B cell (primary cell): ENCODE measurements at regions not wholly inside any gene's neighbourhood (a gene's known extent, or its start where the extent isn't known, plus 50 kb on each side); places are given as distances from the start of the nearest gene placed in this dataset.

Source experiments
- ATAC-seq: fragments of 200-7000 bp; cut with Tn5 transposase; one replicate; pipeline ENCODE4 v1.10.0; 2021; ENCODE audit warnings: low read depth, mild to moderate bottlenecking, moderate number of reproducible peaks, moderate library complexity
- CTCF ChIA-PET: fragments of 350-600 bp; sonication (Branson Sonifier 250); formaldehyde crosslinking; loops from one replicate; lab custom pipeline; 2021; ENCODE audit warnings: antibody characterized with exemption, inconsistent platforms; lab: Charles Lee
- POLR2A ChIA-PET: fragments of 350-600 bp; sonication (Branson Sonifier 250); formaldehyde crosslinking; loops from one replicate; lab custom pipeline; 2021; ENCODE audit warnings: antibody characterized with exemption; lab: Charles Lee
- DNase-seq: peaks from one replicate; pipeline ENCODE4 v3.0.0; 2013
- H2AFZ ChIP-seq: 2 replicates; pipeline ENCODE4 v1.6.1; 2012; ENCODE audit warnings: mild to moderate bottlenecking, low read depth, low read length; ENCODE audit not compliant: insufficient read depth, poor library complexity, severe bottlenecking
- H3K27ac ChIP-seq, 2 donors: 1 replicate in 1 of 2; 2 replicates in 1 of 2; pipeline ENCODE4 v1.5.1; 2012 to 2013; ENCODE audit warnings: low read length in 2 of 2, mild to moderate bottlenecking in 2 of 2, moderate library complexity in 1 of 2
- H3K27me3 ChIP-seq, 4 experiments: fragments of 200-600 bp in 1 of 4; sonication (generic) in 1 of 4; replicated peaks in 1 of 4; 1 replicate in 2 of 4; 2 replicates in 2 of 4; pipeline versions ENCODE4 v1.6.1 to v1.7.0; 2013 to 2016; ENCODE audit warnings: low read length in 3 of 4, mild to moderate bottlenecking in 2 of 4, mixed read lengths in 1 of 4, moderate library complexity in 1 of 4; ENCODE audit not compliant: insufficient read depth in 4 of 4, control insufficient read depth in 3 of 4; ENCODE audit errors: control extremely low read depth in 1 of 4
- H3K36me3 ChIP-seq, 2 experiments: replicated peaks in 1 of 2; 1 replicate in 1 of 2; 2 replicates in 1 of 2; pipeline versions ENCODE4 v1.6.1 to v1.7.1; 2013; ENCODE audit warnings: low read length in 1 of 2; ENCODE audit not compliant: insufficient read depth in 2 of 2, control insufficient read depth in 1 of 2; ENCODE audit errors: control extremely low read depth in 1 of 2, extremely low read depth in 1 of 2
- H3K4me1 ChIP-seq, 2 donors: fragments of 200-600 bp in 1 of 2; sonication (generic) in 1 of 2; 1 replicate in 1 of 2; 2 replicates in 1 of 2; pipeline versions ENCODE4 v1.5.1 to v1.6.1; 2013 to 2017; ENCODE audit warnings: low read length in 2 of 2; ENCODE audit not compliant: control insufficient read depth in 2 of 2, insufficient read depth in 2 of 2
- H3K4me2 ChIP-seq: replicated peaks from 2 replicates; pipeline ENCODE3; 2012; ENCODE audit warnings: mild to moderate bottlenecking, low read depth, low read length; ENCODE audit not compliant: poor library complexity, severe bottlenecking
- H3K4me3 ChIP-seq, 5 experiments: fragments of 200-600 bp in 1 of 5; sonication (generic) in 1 of 5; 1 replicate in 3 of 5; 2 replicates in 2 of 5; pipeline versions ENCODE4 v1.5.1 to v1.7.0; 2011 to 2016; ENCODE audit warnings: low read length in 4 of 5, mild to moderate bottlenecking in 4 of 5, low read depth in 2 of 5, control low read depth in 1 of 5, moderate library complexity in 1 of 5; ENCODE audit not compliant: insufficient read depth in 1 of 5; ENCODE audit errors: control extremely low read depth in 1 of 5, extremely low read depth in 1 of 5
- H3K79me2 ChIP-seq: fragments of 200-600 bp; sonication (generic); one replicate; pipeline ENCODE4 v1.6.0; 2016; ENCODE audit warnings: low read length; ENCODE audit not compliant: control insufficient read depth, insufficient read depth
- H3K9ac ChIP-seq: fragments of 200-600 bp; sonication (generic); 2 replicates; pipeline ENCODE4 v1.6.1; 2017; ENCODE audit warnings: mild to moderate bottlenecking, low read length, moderate library complexity
- H3K9me3 ChIP-seq, 3 donors: one replicate each; pipeline versions ENCODE4 v1.6.1 to v1.7.1; 2013; ENCODE audit warnings: low read length in 2 of 3; ENCODE audit not compliant: control insufficient read depth in 2 of 3, insufficient read depth in 1 of 3; ENCODE audit errors: control extremely low read depth in 1 of 3
- H4K20me1 ChIP-seq: 2 replicates; pipeline ENCODE4 v1.6.0; 2012; ENCODE audit warnings: mild to moderate bottlenecking, low read length; ENCODE audit not compliant: insufficient read depth, control insufficient read depth, poor library complexity, severe bottlenecking
- H3K27ac Mint-ChIP-seq: one replicate; pipeline ENCODE4 v1.8.0; 2021; ENCODE audit warnings: mixed read lengths
- H3K27me3 Mint-ChIP-seq: one replicate; pipeline ENCODE4 v1.8.0; 2021; ENCODE audit warnings: mixed read lengths
- H3K4me1 Mint-ChIP-seq: one replicate; pipeline ENCODE4 v1.8.0; 2021; ENCODE audit warnings: mixed read lengths
- H3K4me3 Mint-ChIP-seq: one replicate; pipeline ENCODE4 v1.8.0; 2021; ENCODE audit warnings: mixed read lengths
- H3K9me3 Mint-ChIP-seq: one replicate; pipeline ENCODE4 v1.8.0; 2022; ENCODE audit warnings: mixed read lengths; ENCODE audit not compliant: insufficient read depth
- EZH2 ChIP-seq: IDR thresholded peaks from 2 replicates; pipeline ENCODE4 v1.6.1; 2012; ENCODE audit warnings: borderline replicate concordance, low read depth, mild to moderate bottlenecking, moderate library complexity, low read length; ENCODE audit not compliant: insufficient read depth, poor library complexity, severe bottlenecking
- WGBS: methylation state at CpG from one replicate; pipeline ENCODE4 v1.1.5; 2013; ENCODE audit warnings: missing lambda C conversion rate; ENCODE audit not compliant: insufficient coverage; 5-methylcytosine and 5-hydroxymethylcytosine counted together
- intact Hi-C: fragments of 100-400 bp; cut with micrococcal nuclease; formaldehyde crosslinking; loops from one replicate; pipeline ENCODE4 v1.10.0; 2022
- TF ChIP-seq, protein P1 (sequence below): fragments of 200-600 bp; IDR thresholded peaks from one replicate; pipeline ENCODE4 v1.8.0; 2022; ENCODE audit warnings: antibody characterized with exemption, mild to moderate bottlenecking

DNA sequence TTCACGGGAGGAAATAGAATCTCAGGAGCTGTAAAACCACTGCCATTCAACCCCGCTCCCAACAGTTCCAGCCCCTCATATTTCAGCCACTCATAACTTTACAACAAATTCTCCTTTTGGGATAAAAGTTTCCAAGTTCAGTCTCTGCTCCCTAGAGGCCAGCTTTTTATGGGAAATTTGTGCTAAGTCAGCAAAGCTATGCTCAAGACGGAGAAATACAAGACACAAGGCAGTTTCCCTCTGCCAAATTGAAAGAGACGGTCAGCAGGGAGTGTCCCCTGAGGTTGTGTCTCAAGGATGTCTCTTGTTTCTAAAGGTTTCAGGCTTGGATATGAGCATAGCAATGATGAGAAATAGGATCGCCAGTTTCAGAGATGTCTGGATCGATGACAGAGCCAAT is 608.6 kb downstream of the CCDC171 start:
- no peak overlapping the region for H3K27ac Mint-ChIP-seq
- WGBS: 100% methylated on average over 3 of the region's 6 CpGs
- H3K4me1 Mint-ChIP-seq: no peaks in the 10 kb centered on the region
- no peak for ATAC-seq
- Histone ChIP-seq H4K20me1 (no peaks in the 10 kb centered on the region), H3K36me3 (no peaks in the 10 kb centered on the region), H3K9me3 (no peaks in the 10 kb centered on the region), H3K4me2 (no peak overlapping the region), H3K4me1 (no peaks in the 10 kb centered on the region), H3K79me2 (no peaks in the 10 kb centered on the region), H2AFZ (no peak overlapping the region), H3K4me3 (no peak overlapping the region), H3K27ac (no peak overlapping the region), H3K9ac (no peak overlapping the region), H3K27me3 (no peaks in the 10 kb centered on the region)
- TF ChIP-seq, protein P1, sequence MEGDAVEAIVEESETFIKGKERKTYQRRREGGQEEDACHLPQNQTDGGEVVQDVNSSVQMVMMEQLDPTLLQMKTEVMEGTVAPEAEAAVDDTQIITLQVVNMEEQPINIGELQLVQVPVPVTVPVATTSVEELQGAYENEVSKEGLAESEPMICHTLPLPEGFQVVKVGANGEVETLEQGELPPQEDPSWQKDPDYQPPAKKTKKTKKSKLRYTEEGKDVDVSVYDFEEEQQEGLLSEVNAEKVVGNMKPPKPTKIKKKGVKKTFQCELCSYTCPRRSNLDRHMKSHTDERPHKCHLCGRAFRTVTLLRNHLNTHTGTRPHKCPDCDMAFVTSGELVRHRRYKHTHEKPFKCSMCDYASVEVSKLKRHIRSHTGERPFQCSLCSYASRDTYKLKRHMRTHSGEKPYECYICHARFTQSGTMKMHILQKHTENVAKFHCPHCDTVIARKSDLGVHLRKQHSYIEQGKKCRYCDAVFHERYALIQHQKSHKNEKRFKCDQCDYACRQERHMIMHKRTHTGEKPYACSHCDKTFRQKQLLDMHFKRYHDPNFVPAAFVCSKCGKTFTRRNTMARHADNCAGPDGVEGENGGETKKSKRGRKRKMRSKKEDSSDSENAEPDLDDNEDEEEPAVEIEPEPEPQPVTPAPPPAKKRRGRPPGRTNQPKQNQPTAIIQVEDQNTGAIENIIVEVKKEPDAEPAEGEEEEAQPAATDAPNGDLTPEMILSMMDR: no peak
- TF ChIP-seq EZH2: no peak
- intact Hi-C loops: no loop called here
- CTCF ChIA-PET: no interaction called here
- POLR2A ChIA-PET: no interaction called here
- peaks cover 2% of the 10 kb centered on the region for H3K9me3 Mint-ChIP-seq
- H3K27me3 Mint-ChIP-seq: peaks cover 6% of the 10 kb centered on the region
- DNase-seq: no peak
- no peak overlapping the region for H3K4me3 Mint-ChIP-seq

DNA sequence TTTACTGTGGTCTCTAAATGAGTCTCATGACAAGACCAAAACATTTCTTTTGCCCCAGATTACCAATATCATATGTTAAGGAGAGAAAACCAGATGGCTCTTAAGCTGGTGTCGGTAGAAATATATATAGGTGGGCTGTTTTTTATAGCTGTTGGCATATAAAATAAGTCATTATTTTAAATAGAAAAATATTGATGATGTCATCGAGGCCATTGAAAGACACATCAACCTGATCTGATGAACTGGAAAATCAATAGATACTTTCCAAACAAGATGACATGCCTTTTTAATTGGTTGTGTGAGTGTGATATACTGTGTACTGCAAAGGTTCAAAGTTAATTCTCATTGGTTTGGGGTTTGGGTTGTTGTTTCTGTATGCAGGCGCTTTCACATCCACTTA is 617.3 kb downstream of the CCDC171 start:
- H3K36me3 ChIP-seq: no peaks in the 10 kb centered on the region
- intact Hi-C loops: no loop called here
- Mint-ChIP-seq H3K4me1 (no peaks in the 10 kb centered on the region), H3K9me3 (peaks cover 2% of the 10 kb centered on the region), H3K27ac (no peak overlapping the region), H3K4me3 (no peak overlapping the region), H3K27me3 (no peaks in the 10 kb centered on the region)
- no peak overlapping the region for H3K9ac ChIP-seq
- TF ChIP-seq EZH2: no peak
- TF ChIP-seq, protein P1: no peak
- no peaks in the 10 kb centered on the region for H3K4me1 ChIP-seq
- no peaks in the 10 kb centered on the region for H4K20me1 ChIP-seq
- ChIA-PET POLR2A (no interaction called here), CTCF (no interaction called here)
- no peaks in the 10 kb centered on the region for H3K27me3 ChIP-seq
- no peak for DNase-seq
- no peaks in the 10 kb centered on the region for H3K79me2 ChIP-seq
- no peak overlapping the region for H3K27ac ChIP-seq
- no peak for ATAC-seq
- WGBS: no CpG with 5 or more reads among the region's 3 CpGs
- H3K9me3 ChIP-seq: peaks cover 0 to 2% (median 0%) of the 10 kb centered on the region in 3 donors
- no peak overlapping the region for H3K4me2 ChIP-seq
- H2AFZ ChIP-seq: no peak overlapping the region
- H3K4me3 ChIP-seq: no peak overlapping the region
